ENCODE measurements at regions not wholly inside any gene's neighbourhood (a gene's known extent, or its start where the extent isn't known, plus 50 kb on each side); places are given as distances from the start of the nearest gene placed in this dataset.

GRCh38 chr7:114026486-114027089 is 107.8 kb upstream of the PPP1R3A start:
- no peak for ATAC-seq
- H3K27ac ChIP-seq (ENCODE audit: extremely low read length, insufficient read depth, low read length): no peak overlapping the region
- no peak overlapping the region for H3K4me2 ChIP-seq (ENCODE audit: low read depth, low read length)
- DNase-seq (ENCODE audit: low spot score): peak; percentile 63
- in situ Hi-C loops (cut with HindIII; ENCODE audit: extremely low pct_ligation_motif_present, low pct_unique_long_range_greater_than_20kb) (no loop called here), intact Hi-C loops (cut with micrococcal nuclease; ENCODE audit: unreplicated experiment) (loop anchor here (1.0 to 2.0 kb wide), 4 partner anchors 379 to 1825 kb away; no protein-coding TSS in a partner anchor)
- no peak overlapping the region for H3K4me3 ChIP-seq (replicated peaks in 1 of 3; ENCODE audit: insufficient read depth in 1 of 3, low read depth in 2 of 3, low read length in 3 of 3)
- no peak overlapping the region for H3K9ac ChIP-seq (ENCODE audit: insufficient read depth, low read depth, low read length)
- CTCF ChIA-PET (ENCODE audit: low intra/inter-chr PET ratio, low total read pairs): interaction anchor here (0.7 to 0.8 kb wide), 2 partner anchors 1824 to 1884 kb away, joined by 3 to 4 read pairs; no protein-coding TSS in a partner anchor
- H3K9me3 ChIP-seq (ENCODE audit: low read length): no peaks in the 10 kb centered on the region
- no peak overlapping the region for H2AFZ ChIP-seq (ENCODE audit: low read length)
- H3K4me1 ChIP-seq (ENCODE audit: insufficient read depth, low read length): no peaks in the 10 kb centered on the region
- H3K27me3 ChIP-seq (ENCODE audit: control insufficient read depth in 1 of 2, insufficient read depth in 2 of 2, low read length in 2 of 2): no peaks in the 10 kb centered on the region
- WGBS (ENCODE audit: low lambda C conversion rate): 0% methylated on average over 1 of the region's 1 CpG
- H3K36me3 ChIP-seq (replicated peaks in 1 of 2; ENCODE audit: control insufficient read depth in 1 of 2, insufficient read depth in 2 of 2, low read length in 2 of 2): no peaks in the 10 kb centered on the region
- BruUV-seq (replicated peaks): no TSS peak
- no peaks in the 10 kb centered on the region for H4K20me1 ChIP-seq (ENCODE audit: insufficient read depth, low read length)
- POLR2A ChIA-PET: no interaction called here
- no peak for FAIRE-seq
- H3K79me2 ChIP-seq (ENCODE audit: insufficient read depth, low read length): no peaks in the 10 kb centered on the region
- TF ChIP-seq, protein P1, sequence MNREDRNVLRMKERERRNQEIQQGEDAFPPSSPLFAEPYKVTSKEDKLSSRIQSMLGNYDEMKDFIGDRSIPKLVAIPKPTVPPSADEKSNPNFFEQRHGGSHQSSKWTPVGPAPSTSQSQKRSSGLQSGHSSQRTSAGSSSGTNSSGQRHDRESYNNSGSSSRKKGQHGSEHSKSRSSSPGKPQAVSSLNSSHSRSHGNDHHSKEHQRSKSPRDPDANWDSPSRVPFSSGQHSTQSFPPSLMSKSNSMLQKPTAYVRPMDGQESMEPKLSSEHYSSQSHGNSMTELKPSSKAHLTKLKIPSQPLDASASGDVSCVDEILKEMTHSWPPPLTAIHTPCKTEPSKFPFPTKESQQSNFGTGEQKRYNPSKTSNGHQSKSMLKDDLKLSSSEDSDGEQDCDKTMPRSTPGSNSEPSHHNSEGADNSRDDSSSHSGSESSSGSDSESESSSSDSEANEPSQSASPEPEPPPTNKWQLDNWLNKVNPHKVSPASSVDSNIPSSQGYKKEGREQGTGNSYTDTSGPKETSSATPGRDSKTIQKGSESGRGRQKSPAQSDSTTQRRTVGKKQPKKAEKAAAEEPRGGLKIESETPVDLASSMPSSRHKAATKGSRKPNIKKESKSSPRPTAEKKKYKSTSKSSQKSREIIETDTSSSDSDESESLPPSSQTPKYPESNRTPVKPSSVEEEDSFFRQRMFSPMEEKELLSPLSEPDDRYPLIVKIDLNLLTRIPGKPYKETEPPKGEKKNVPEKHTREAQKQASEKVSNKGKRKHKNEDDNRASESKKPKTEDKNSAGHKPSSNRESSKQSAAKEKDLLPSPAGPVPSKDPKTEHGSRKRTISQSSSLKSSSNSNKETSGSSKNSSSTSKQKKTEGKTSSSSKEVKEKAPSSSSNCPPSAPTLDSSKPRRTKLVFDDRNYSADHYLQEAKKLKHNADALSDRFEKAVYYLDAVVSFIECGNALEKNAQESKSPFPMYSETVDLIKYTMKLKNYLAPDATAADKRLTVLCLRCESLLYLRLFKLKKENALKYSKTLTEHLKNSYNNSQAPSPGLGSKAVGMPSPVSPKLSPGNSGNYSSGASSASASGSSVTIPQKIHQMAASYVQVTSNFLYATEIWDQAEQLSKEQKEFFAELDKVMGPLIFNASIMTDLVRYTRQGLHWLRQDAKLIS (CRISPR knock-in tag; IDR thresholded peaks at IDR 0.05): no peak
- no peak for TF ChIP-seq ZNF253 (CRISPR knock-in tag; IDR thresholded peaks at IDR 0.05; ENCODE audit: borderline replicate concordance)
- no peak for TF ChIP-seq MZF1 (CRISPR knock-in tag; IDR thresholded peaks at IDR 0.05; ENCODE audit: borderline replicate concordance)
- no peak for TF ChIP-seq EHMT2 (IDR thresholded peaks at IDR 0.05; ENCODE audit: borderline replicate concordance, low read depth, low read length)
- TF ChIP-seq STAG1 (CRISPR knock-in tag; IDR thresholded peaks at IDR 0.05): peak; percentile 78
- no peak for TF ChIP-seq KDM2A (CRISPR knock-in tag; IDR thresholded peaks at IDR 0.05; ENCODE audit: borderline replicate concordance, low read depth)
- TF ChIP-seq, protein P2, sequence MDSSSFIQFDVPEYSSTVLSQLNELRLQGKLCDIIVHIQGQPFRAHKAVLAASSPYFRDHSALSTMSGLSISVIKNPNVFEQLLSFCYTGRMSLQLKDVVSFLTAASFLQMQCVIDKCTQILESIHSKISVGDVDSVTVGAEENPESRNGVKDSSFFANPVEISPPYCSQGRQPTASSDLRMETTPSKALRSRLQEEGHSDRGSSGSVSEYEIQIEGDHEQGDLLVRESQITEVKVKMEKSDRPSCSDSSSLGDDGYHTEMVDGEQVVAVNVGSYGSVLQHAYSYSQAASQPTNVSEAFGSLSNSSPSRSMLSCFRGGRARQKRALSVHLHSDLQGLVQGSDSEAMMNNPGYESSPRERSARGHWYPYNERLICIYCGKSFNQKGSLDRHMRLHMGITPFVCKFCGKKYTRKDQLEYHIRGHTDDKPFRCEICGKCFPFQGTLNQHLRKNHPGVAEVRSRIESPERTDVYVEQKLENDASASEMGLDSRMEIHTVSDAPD (CRISPR knock-in tag; IDR thresholded peaks at IDR 0.05): no peak
- TF ChIP-seq, protein P3, sequence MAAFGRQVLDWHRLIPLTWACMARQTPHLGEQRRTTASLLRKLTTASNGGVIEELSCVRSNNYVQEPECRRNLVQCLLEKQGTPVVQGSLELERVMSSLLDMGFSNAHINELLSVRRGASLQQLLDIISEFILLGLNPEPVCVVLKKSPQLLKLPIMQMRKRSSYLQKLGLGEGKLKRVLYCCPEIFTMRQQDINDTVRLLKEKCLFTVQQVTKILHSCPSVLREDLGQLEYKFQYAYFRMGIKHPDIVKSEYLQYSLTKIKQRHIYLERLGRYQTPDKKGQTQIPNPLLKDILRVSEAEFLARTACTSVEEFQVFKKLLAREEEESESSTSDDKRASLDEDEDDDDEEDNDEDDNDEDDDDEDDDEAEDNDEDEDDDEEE (CRISPR knock-in tag; IDR thresholded peaks at IDR 0.05): no peak
- TF ChIP-seq SCMH1 (CRISPR knock-in tag; IDR thresholded peaks at IDR 0.05; ENCODE audit: borderline replicate concordance): no peak
- TF ChIP-seq ZNF605 (CRISPR knock-in tag; IDR thresholded peaks at IDR 0.05): no peak
- TF ChIP-seq ZNF564 (CRISPR knock-in tag; IDR thresholded peaks at IDR 0.05): no peak
- TF ChIP-seq SNRNP70 (IDR thresholded peaks at IDR 0.05; ENCODE audit: low read depth, low read length): no peak
- peak; percentile 63 for TF ChIP-seq CTCF (CRISPR knock-in tag; IDR thresholded peaks at IDR 0.05)
- TF ChIP-seq HDAC2 (CRISPR knock-in tag; IDR thresholded peaks at IDR 0.05): no peak
- TF ChIP-seq SMC3 (IDR thresholded peaks at IDR 0.05; ENCODE audit: low read length): peak; percentile 46
- TF ChIP-seq ZNF430 (CRISPR knock-in tag; IDR thresholded peaks at IDR 0.05): no peak
- TF ChIP-seq ZNF350 (CRISPR knock-in tag; IDR thresholded peaks at IDR 0.05; ENCODE audit: borderline replicate concordance, low read depth): no peak
- TF ChIP-seq ZNF382 (CRISPR knock-in tag; IDR thresholded peaks at IDR 0.05; ENCODE audit: borderline replicate concordance): no peak
